Right ventricle myocardium inferior (tissue), 1 donor: ENCODE measurements at regions not wholly inside any gene's neighbourhood (a gene's known extent, or its start where the extent isn't known, plus 50 kb on each side); places are given as distances from the start of the nearest gene placed in this dataset.

Experiments used
- ATAC-seq: fragments of 200-7000 bp; cut with Tn5 transposase; one replicate; pipeline ENCODE4 v1.9.1; 2020; ENCODE audit warnings: mild to moderate bottlenecking, moderate library complexity
- DNase-seq: peaks from one replicate; pipeline ENCODE4 v3.0.0; 2021; ENCODE audit errors: missing footprints
- intact Hi-C: fragments of 100-400 bp; cut with DNase I; formaldehyde crosslinking; loops from one replicate; pipeline ENCODE4 v1.11.0; 2022
- donor health status: DM: no; HTN: yes; CAD: no; lungs with severe emphysema.

DNA sequence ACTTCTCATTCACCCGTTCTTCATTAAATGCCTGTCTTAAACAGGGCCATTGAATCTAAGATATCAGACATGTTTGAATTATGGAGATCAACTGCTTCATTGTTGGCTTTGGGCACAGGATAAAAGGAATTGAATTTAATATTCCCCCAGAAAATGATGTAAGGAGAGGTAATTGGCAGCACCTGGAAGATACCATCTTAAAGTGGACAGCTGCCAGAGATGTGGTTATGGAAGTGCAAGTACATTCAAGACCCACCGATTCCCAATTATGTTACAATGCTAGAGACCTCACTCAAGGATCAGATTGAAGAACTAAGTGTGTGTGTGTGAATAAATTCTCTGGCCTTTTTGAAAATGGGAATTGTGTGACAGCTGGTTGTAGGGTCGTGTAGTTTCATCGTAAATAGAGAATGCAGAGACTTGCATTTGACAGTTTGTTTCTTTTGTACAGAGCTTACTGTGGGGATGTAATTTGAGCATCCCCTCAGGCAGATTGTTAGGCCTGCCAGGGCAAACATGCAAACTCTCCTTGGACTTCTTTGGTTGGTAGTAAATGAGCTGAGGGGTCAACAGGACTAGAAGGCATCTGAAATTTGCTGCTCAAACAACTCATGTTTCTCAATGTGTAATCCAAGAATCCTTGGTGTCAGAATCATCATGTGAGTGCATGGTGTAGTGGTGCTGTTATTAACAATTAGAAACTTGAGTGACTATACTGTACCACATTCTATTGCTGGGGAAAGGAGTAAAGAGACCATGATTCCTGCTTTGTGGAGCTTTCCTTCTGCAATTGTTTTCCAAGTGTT, 359.2 kb upstream of the THRB start:
- no peak for ATAC-seq
- no peak for DNase-seq
- intact Hi-C loops, result no loop called here

DNA sequence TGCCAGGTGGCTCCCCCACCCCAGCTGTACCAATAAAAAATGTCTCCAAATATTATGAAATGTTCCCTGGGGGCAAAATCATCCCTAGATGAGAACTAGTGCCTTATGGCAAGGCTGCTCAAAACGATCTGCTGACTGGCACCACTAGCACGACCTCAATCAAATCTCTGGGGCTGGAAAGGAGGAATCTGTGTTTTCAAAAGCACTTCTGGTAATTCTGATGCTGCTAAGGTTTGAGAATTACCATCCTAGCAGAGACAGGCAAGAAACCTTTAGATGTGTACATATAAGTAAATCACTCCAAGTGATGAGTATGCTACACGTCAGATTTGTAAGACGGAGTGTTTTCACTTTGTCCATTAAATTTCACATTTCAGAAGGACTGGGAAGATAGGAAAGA, 360.1 kb upstream of the THRB start:
- no peak for DNase-seq
- ATAC-seq, result no peak
- intact Hi-C loops, result no loop called here

DNA sequence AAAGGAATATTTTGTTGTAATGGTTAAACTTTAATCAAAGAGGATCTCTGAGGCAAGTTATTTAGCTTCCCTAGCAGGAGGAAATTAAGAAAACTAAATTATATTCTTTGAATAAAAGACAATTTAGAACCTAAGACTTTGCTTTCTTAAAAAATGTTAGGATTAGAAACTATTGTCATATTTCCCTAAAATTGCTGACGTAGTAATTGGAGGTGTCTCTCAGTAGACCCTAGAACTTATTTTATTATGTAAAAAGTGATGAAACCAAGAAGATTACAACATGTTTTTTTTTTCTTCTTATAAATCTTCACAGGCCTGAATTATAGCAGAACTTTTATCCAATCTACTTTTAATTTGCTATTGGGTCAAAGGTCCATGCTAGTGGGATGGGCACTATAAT, 363.3 kb upstream of the THRB start:
- intact Hi-C loops, result no loop called here
- ATAC-seq (no peak), DNase-seq (no peak)

DNA sequence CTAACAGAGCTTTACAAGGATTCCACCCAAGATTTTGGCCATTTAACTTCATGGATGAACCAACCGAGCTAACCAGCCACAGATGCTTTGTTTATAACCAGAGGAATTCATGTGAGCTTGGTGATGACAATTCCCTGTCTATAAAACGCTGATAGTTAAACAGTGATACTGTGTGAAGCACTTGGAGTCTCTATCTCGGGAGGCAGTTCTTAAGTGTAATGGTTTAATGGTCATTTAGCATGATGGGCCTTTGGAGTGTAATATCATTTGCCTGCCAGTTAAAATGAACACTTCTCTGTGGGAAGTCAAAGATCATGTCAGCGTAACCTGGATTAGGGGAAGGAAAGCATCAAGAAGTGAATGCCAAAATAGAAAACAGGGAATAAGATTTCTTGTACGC, 368.6 kb upstream of the THRB start:
- DNase-seq, result no peak
- intact Hi-C loops, result no loop called here
- ATAC-seq, result no peak

DNA sequence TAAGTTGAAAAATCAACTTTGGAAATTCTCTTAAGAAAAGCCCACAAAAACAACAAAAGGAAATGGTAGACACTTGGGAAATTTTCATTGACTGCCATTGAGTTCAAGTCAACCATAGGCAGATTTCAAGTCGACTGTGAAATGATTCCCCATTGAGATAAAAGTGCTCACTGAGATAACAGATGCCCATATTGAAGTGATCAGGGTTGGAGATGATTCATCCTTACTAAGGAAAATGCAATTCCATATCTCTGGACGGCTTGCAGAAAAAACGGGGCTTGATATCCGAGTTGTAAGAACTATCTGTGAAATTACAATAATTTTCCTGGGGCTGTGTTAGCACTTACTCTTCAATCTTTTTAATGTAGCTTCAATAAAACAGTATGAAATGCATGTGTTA, 373.1 kb upstream of the THRB start:
- DNase-seq (no peak), ATAC-seq (no peak)
- intact Hi-C loops, result no loop called here

DNA sequence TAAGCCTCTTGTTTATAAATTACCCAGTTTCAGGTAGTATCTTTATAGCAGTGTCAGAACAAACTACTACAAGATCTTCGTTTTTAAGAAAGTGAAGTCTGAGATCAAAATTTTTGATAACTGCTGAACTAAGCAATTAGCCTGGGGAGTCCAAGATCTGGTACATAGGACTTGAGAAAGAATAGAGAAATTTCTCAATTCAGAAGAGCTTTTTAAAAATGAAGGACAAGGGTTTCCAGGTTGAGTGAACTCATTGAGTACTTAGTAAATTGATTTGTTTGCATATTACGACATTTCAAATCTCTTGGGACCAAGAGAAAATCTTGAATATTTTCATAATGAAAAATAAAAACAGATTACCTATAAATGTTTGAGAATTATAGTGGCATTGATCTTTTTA, 386.6 kb upstream of the THRB start:
- intact Hi-C loops, result no loop called here
- ATAC-seq (no peak), DNase-seq (no peak)

DNA sequence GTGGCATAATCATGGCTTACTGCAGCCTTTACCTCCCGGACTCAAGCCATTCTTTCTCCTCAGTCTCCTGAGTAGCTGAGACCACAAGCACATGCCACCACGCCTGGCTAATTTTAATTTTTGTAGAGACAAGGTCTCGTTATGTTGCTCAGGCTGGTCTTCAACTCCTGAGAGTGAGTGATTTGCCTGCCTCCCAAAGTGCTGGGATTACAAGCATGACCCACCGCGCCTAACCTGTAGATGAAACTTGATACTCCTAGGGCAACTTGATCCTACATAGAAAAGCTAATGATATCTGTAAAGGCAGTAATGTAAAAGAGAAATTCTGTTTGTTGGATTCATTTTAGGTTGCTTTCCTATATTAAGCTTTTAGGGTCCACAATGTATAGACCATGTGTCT, 391.9 kb upstream of the THRB start:
- intact Hi-C loops, result no loop called here
- no peak for DNase-seq
- no peak for ATAC-seq

DNA sequence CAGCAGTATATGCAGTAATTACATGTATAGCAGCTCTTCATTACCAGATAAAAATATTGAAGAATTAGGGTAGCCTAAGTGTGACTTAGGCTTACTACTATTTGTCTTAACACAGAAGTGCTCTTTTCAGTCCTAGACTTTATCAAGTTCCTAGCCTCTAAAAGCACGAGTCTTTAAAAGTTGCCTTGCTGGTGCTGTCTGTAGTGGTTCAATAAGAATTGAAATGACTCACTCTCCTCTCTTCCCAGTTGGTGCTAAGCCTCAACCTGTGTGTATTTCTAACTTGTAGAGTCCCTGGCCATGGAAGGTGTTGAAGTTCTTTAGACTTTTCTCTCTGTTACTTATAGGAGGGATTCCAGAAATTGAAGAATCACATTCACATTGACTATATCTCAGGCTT, 395.4 kb upstream of the THRB start:
- no peak for DNase-seq
- ATAC-seq, result no peak
- intact Hi-C loops, result no loop called here

DNA sequence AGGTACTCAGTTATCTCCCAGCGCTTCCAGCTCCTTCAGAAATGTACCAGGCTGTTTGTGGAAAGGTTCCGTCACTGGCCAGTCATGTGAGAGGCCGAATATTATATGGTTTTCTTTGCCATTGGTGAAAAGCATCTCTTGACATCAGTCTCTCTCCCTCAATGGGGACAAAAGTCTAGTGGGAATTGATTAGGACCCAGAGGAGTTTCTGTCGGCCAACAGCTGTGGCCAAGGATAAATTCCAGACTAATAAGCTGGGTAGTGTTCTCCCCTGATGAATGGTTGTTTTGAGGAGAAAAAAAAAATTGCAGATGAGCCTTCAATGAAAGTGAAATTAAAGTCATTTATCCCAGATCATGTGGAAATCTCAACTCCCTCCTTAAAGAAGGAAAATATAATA, 404.7 kb upstream of the THRB start:
- ATAC-seq (no peak), DNase-seq (no peak)
- intact Hi-C loops, result no loop called here

DNA sequence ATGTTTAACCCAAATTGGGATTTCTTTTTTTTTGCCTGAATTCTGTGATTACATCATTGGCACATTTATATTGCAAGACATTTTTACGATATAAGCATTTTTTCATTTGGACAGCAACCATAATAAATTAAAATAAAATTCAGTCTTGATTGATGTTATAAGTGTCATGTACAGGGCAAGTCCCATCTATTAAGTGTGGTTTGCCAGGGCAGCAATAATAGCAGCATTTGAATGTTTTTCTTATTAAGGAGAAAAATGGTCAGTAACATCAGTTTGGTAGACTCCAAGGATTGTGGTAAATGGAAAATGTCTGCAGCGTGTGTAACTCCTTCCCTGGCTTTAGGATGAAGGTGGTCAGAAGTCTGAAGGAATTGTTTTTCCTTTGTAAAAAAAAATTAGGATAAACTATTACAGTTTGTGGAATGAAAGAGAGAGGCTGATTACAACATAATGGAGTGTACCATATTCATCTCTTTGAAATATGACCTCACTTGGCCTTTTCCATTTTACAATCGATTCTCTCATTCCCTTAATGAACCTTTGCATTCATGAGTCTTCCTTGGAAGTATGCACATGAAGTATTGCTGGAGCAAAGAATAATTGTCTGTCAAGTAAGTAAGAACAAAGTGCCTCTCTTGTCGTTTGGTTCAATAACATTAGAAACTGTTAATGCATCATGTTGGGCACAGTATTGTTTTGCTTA, 405.4 kb upstream of the THRB start:
- intact Hi-C loops, result no loop called here
- DNase-seq, result no peak
- no peak for ATAC-seq

DNA sequence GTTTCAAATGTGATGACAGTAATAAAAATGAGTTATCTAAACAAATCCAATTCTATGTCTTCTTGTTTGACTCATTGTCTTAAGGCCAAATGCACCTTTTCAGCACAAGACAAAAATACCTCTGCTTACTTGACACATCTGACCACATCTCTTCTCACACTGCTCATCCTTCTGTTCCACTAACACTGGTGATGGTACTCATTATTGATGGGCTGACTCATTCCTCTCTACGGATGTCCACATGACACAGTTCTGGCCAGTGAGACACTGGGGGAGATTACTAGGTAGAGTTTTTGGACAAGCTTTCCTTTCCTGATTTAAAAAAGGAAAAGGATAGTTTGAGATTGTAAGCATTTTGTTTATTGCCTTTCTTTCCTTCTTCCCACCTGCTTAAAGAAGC, 410.6 kb upstream of the THRB start:
- no peak for ATAC-seq
- intact Hi-C loops, result no loop called here

DNA sequence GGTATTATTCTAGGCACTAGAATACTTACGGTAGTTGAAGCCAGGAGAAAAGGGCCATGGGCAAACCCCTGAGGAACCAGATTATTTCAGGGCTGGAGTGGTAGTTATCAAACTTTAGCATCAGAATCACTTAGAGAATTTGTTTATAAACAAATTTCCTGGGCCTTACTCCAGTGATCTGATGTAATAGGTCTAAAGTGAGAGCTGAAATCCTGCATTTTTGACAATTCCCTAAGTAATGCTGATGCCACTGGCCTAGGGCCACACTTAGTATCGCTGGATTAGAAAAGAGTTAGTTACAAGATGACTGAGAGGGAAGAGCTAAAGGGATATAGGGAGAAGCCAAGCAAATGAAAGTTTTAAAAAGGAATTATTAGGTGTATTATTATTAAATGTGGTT, 412.5 kb upstream of the THRB start:
- intact Hi-C loops, result no loop called here
- ATAC-seq (no peak), DNase-seq (no peak)

More for the DNA sequence above, 410.6 kb upstream of the THRB start:
- no peak for DNase-seq

DNA sequence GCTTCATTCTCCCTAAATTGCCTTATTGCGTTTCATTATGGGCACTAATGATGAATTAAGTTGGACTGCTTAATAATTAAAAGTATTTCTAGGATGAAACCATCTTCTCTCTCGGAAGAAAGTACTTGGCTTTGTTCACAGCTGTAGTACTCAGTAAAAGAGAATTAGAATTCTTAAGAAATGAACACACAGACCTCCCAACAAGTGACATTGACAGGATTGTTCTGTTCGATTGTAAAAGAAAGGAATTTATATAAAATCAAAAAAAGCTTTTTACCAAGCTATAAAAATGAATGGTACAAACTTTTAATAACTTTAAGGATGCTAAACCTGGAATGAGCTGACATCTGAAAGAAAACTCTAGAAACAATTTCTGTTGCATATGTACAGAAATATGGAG, 416.4 kb upstream of the THRB start:
- intact Hi-C loops, result no loop called here
- ATAC-seq, result no peak
- no peak for DNase-seq

DNA sequence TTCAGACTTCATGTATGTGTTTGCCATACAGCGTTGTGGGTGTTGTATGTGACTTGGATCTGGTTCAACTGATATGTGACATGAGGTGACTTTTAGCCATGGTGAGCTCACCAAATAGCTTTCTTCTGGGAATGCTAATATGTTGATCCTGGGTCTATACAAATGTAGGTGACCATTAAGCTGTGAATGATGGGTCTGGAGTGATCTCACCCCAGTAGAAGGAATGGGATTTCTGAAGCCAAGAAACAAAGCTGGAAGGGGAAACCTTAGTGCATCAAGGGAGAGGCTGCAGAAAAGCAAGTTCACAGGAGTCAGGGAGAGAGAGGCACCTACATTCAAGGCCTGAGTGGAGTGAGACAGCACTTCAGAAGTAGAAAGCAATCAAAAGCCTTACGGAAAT, 421.0 kb upstream of the THRB start:
- intact Hi-C loops, result no loop called here
- ATAC-seq (no peak), DNase-seq (no peak)

DNA sequence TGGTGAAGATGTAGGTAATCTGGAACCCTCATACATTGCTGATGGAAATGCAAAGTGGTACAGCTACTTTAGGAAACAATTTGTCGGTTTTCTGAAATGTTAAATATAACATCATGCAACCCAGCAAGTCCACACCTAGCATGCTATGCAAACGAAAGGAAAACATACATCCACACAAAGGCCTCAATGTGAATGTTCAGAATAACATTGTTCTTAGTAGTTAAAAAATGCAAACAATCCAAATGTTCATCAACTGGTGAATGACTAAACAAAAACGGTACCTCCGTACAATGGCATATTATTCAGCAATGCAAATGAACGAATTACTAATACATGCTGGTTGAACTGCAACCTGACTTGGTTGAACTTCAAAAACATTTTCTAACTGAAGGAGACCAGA, 423.3 kb upstream of the THRB start:
- DNase-seq (no peak), ATAC-seq (no peak)
- intact Hi-C loops, result no loop called here

DNA sequence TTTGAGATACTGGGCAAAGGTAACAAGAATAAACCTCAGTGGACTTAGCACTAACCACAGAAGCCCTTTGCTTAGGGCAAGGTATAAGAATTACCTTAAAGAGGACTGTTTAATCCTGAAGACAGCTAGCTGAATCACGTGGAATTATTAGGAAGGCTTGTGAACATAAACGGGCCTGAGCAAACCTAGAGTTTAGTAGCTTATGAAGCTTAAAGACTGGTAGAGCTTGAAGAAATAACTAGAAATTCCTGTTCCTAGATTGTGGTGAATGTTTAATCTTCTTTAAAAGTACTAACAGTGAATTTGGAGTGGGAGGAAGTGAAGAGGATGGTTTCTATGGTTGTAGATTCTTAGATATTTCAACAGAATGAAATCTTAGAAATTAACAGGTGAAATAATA, 428.9 kb upstream of the THRB start:
- no peak for DNase-seq
- intact Hi-C loops, result no loop called here
- no peak for ATAC-seq

DNA sequence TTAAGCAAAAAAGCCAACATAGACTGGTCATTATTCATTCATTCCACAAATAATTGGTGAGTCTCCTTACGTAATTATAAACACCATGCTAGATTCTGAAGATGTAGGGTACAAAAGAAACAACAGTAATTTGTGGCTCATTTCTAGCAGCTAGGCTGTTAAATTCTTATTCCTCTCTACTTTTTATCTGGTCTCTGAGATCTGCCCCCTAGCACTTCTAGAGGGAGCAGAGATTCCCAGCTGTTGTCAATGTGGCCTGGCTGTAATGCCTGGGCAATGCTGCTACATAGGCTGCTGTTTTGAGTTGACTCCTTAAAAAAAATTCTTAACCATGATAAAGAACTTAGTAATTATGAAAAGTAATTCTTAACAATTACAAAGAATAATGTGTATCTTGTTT, 434.9 kb upstream of the THRB start:
- no peak for DNase-seq
- intact Hi-C loops, result no loop called here
- ATAC-seq, result no peak

DNA sequence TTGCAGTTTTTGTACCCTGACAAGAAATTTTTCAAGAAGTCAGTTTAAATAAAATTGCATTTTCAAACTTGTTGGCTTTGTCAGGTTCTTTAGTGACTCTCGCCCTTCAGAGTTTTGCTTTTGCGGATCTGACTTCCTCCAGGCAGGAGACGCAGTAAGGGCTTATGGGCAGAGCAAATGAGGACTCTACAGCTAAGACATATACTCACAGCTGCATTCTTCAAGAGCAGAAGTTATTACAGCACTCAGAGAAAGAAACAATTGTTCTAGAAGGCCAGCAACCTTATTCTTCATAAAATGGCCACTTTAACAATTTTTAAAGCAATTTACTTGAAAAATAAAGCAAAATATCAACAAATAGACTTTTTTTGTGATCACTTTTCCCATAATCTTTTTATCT, 438.8 kb upstream of the THRB start:
- ATAC-seq (no peak), DNase-seq (no peak)
- intact Hi-C loops, result no loop called here

DNA sequence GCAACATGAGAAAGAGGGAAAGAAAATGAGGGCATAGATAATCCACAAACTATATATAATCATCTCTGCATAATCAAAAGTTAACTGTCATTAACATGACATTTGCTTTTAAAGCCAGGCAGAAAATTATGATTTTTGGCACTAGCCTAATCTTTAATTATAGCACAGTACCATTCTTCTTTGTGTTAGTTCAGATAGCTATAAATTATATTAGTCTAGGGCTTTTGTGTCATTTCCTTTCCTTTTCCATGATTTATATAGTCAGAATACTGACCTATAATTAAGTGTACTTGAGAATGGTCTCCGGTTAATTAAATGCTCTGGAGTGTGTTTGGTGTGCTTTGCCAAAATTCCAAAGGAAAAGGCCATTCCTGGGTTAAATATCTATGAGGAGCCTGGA, 441.9 kb upstream of the THRB start:
- intact Hi-C loops, result no loop called here
- ATAC-seq (no peak), DNase-seq (no peak)

DNA sequence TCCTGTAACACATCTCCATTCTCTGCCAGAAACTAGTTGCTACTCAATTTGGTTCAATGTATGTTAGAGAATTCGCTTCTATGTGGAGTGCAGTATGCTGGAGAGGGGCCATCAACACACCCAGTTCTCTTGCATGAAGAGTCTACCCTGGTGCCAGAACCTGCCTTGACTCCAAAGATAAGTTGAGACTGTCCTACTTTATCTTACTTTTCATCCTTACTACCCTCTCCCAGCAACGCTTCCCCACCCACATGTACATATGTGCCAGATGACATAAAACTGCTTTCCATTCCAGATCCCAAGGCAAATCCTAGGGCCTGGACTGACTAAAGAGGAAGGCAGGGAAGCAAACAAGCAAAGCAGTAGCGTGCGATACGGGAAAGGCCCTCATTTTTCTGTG, 442.6 kb upstream of the THRB start:
- intact Hi-C loops, result no loop called here

DNA sequence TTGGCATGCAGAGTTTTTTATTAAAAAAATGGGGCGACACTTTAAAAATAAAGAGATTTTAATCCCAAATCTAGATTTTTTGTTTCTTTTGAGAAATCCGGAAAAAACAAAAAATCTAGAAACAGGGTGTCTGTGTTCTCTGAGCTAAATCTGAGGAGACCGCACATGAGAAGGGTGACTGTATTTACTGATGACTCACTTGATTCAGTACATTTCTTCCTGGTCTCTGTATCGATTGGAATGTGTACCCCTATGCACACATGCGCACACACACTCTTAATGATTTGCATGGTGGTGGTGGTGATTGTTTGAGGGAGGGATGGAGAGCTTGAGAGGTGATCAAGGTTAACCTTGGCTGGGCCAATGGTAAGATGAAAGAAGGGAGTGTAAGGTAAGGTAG, 443.1 kb upstream of the THRB start:
- no peak for ATAC-seq
- no peak for DNase-seq

More for the DNA sequence above, 442.6 kb upstream of the THRB start:
- DNase-seq, result no peak
- ATAC-seq, result no peak

More for the DNA sequence above, 443.1 kb upstream of the THRB start:
- intact Hi-C loops, result no loop called here
